Lower leg skin (tissue), 3 donors: ENCODE measurements at regions not wholly inside any gene's neighbourhood (a gene's known extent, or its start where the extent isn't known, plus 50 kb on each side); places are given as distances from the start of the nearest gene placed in this dataset.

ENCODE experiments used
- CTCF ChIP-seq, 3 donors: fragments of 450-650 bp; IDR thresholded peaks; one replicate each; pipeline ENCODE4 v1.5.1; 2016; ENCODE audit warnings: antibody characterized with exemption in 3 of 3, mild to moderate bottlenecking in 3 of 3, moderate library complexity in 2 of 3
- POLR2A ChIP-seq, 2 donors: fragments of 450-650 bp; IDR thresholded peaks; one replicate each; pipeline ENCODE4 v1.6.1; 2016 to 2017; ENCODE audit warnings: antibody characterized with exemption in 2 of 2, mild to moderate bottlenecking in 1 of 2, moderate library complexity in 1 of 2

GRCh38 chr16:76622876-76623275, 345.7 kb downstream of the CNTNAP4 start:
- no peak for TF ChIP-seq CTCF (IDR thresholded peaks at IDR 0.05)
- TF ChIP-seq POLR2A (IDR thresholded peaks at IDR 0.05), result no peak
